ENCODE measurements at regions not wholly inside any gene's neighbourhood (a gene's known extent, or its start where the extent isn't known, plus 50 kb on each side); places are given as distances from the start of the nearest gene placed in this dataset.

DNA sequence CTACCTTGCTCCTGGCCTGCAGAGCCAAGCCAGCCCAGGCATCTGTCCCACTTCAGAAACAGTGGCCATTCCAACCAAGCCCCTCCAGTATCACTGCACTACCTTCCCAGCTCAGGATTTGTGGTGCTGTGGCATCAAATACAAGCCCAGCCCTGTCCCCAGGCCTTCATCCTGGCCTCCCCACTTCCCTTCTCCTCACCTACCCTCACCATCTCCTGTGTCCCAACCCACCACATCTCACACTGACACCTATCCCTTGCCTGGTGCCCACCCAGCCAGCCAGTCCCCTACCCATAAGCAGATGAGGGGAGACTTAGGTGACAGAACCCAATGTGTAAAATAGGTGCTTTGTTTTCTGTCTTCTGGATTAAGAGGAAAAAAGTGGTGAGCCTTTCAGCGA is 66.0 kb upstream of the CDH5 start:
- TF ChIP-seq CTCF (IDR thresholded peaks at IDR 0.05; ENCODE audit: extremely low read depth, missing control alignments), result no peak
- DNase-seq (ENCODE audit: low spot score), result no peak

DNA sequence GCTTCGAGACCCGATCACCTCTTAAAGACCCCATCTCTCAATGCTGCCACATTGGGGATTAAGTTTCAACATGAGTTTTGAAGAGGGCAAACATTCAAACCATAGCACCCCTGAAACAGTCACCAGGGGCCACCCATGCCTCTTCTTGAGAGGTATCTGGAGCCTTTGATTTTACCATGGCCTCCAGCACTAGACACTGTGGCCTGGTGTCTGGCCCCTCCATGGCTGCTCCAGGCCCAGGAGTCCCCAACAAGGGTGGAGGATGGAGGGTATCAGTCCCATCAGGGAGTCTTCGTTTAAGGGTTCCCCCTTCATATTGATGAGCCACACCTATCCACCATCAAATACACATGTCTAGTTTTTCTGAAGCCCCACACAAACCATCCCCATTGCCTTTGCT is 66.5 kb upstream of the CDH5 start:
- TF ChIP-seq CTCF (IDR thresholded peaks at IDR 0.05; ENCODE audit: extremely low read depth, missing control alignments), result no peak
- no peak for DNase-seq (ENCODE audit: low spot score)

- no peak for DNase-seq (ENCODE audit: low spot score)
- no peak for TF ChIP-seq CTCF (IDR thresholded peaks at IDR 0.05; ENCODE audit: extremely low read depth, missing control alignments)
Measured at GRCh38 chr16:66299349-66299748, 67.1 kb upstream of the CDH5 start.

GRCh38 chr16:66298571-66299120 is 67.8 kb upstream of the CDH5 start:
- TF ChIP-seq CTCF (IDR thresholded peaks at IDR 0.05; ENCODE audit: extremely low read depth, missing control alignments), result no peak
- no peak for DNase-seq (ENCODE audit: low spot score)

GRCh38 chr16:66298006-66298405 is 68.5 kb upstream of the CDH5 start:
- DNase-seq (ENCODE audit: low spot score), result no peak
- TF ChIP-seq CTCF (IDR thresholded peaks at IDR 0.05; ENCODE audit: extremely low read depth, missing control alignments), result no peak

DNA sequence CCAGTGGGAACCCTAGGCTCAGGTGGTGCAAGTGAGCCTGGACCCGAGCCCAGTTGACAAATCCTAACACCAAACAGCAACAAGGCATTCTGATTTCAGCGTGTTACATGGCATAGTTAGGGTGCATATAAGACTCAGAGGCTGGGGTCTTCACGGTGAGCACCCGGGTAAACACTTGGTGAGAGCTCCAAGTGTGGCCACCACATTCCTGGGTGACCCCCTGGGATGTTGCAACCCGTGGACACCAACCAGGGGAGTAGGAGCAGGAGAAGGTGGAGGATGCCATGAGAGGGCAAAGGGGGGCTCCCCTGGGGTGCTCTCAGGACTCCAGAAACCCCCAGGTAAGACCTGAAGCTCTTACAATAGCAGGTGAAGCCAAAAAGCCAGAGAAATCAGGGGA is 69.9 kb upstream of the CDH5 start:
- no peak for DNase-seq (ENCODE audit: low spot score)
- TF ChIP-seq CTCF (IDR thresholded peaks at IDR 0.05; ENCODE audit: extremely low read depth, missing control alignments), result no peak

DNA sequence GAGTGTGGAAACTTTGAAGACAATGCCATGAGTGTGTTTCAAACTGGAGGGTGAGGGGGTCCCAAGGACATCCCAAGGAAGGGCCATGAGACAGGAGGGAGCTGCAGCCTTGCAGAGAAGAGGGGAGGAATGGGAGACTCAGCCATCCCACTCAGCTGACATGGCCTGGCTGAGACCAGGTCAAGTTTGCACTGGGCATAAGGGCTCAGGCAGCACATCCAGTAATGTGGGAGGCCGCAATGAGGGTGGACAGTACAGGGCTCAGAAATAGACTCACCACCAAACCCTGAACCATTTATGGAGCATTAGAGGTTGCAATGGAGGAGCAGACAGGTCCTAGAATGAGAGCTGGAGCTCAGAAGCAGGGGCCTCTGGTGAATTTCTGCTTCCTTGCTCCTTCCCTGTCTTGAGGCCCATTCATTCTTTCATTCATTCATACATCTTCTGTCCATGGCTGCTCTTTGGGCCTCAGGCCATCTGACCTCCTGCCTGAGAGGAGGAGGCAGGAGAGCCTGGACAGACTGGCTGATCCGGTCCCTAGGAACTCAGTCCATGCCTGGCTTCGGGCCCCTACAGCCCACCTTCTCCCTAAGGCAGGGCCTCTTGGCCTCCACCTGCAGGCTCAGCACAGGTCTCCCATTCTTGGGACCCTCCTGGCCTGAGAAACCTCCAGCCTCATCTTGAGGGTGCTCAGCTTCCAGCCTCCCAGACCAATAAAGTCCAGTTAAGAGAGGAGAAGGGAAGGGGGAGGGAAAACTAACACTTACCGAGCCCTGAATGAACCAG is 70.5 kb upstream of the CDH5 start:
- DNase-seq (ENCODE audit: low spot score), result no peak
- TF ChIP-seq CTCF (IDR thresholded peaks at IDR 0.05; ENCODE audit: extremely low read depth, missing control alignments), result no peak
